SK-N-SH treated with all-trans-retinoic acid at 6 μM for 48 hours (cell line): ENCODE measurements at regions not wholly inside any gene's neighbourhood (a gene's known extent, or its start where the extent isn't known, plus 50 kb on each side); places are given as distances from the start of the nearest gene placed in this dataset.

Experiments
- ARNTL ChIP-seq: fragments of 450-650 bp; formaldehyde crosslinking; IDR thresholded peaks from 2 replicates; pipeline ENCODE4 v1.5.0; 2020; ENCODE audit warnings: low read depth, mild to moderate bottlenecking, moderate library complexity, borderline replicate concordance
- GLIS3 ChIP-seq: fragments of 250-450 bp; sonication (Bioruptor Pico); IDR thresholded peaks from 2 replicates; pipeline ENCODE4 v1.5.0; 2020; ENCODE audit warnings: mild to moderate bottlenecking, moderate library complexity
- PATZ1 ChIP-seq: fragments of 250-450 bp; sonication (Bioruptor Pico); IDR thresholded peaks from 2 replicates; pipeline ENCODE4 v1.8.0; 2020; ENCODE audit warnings: mild to moderate bottlenecking, moderate library complexity, borderline replicate concordance
- PPARA ChIP-seq: fragments of 250-450 bp; sonication (Bioruptor Pico); IDR thresholded peaks from 2 replicates; pipeline ENCODE4 v1.5.0; 2020; ENCODE audit warnings: mild to moderate bottlenecking, borderline replicate concordance
- SNAI2 ChIP-seq: fragments of 250-450 bp; sonication (Bioruptor Pico); IDR thresholded peaks from 2 replicates; pipeline ENCODE4 v1.5.0; 2020; ENCODE audit warnings: mild to moderate bottlenecking, moderate library complexity
- TCF4 ChIP-seq: fragments of 250-450 bp; sonication (Bioruptor Pico); IDR thresholded peaks from 2 replicates; pipeline ENCODE4 v1.8.0; 2021; ENCODE audit warnings: mild to moderate bottlenecking, moderate library complexity, borderline replicate concordance
- TSHZ2 ChIP-seq: fragments of 250-450 bp; sonication (Bioruptor Pico); IDR thresholded peaks from 2 replicates; pipeline ENCODE4 v1.5.0; 2020; ENCODE audit warnings: mild to moderate bottlenecking, moderate library complexity

GRCh38 chr7:9097565-9098060, 664.2 kb downstream of the NXPH1 start:
- no peak for TF ChIP-seq PATZ1 (CRISPR knock-in tag)
- TF ChIP-seq TCF4 = no peak
- no peak for TF ChIP-seq PPARA (CRISPR knock-in tag)
- TF ChIP-seq GLIS3 = no peak
- no peak for TF ChIP-seq TSHZ2 (CRISPR knock-in tag)
- TF ChIP-seq ARNTL = no peak
- TF ChIP-seq SNAI2 (CRISPR knock-in tag) = no peak
